Transverse colon (tissue), 4 donors: ENCODE measurements at regions not wholly inside any gene's neighbourhood (a gene's known extent, or its start where the extent isn't known, plus 50 kb on each side); places are given as distances from the start of the nearest gene placed in this dataset.

Source experiments
- CTCF ChIP-seq, 5 experiments: fragments of 200-600 bp in 3 of 5; fragments of 450-650 bp in 2 of 5; sonication (generic) in 3 of 5; IDR thresholded peaks; 1 replicate in 2 of 5; 2 replicates in 3 of 5; pipeline ENCODE4 v1.5.1; 2016 to 2017; ENCODE audit warnings: antibody characterized with exemption in 5 of 5, inconsistent platforms in 3 of 5, mild to moderate bottlenecking in 2 of 5, moderate library complexity in 1 of 5
- EP300 ChIP-seq: sonication (generic); formaldehyde crosslinking; IDR thresholded peaks from one replicate; pipeline ENCODE4 v1.6.1; 2017; ENCODE audit warnings: antibody characterized with exemption, low read depth
- POLR2A ChIP-seq: fragments of 450-650 bp; IDR thresholded peaks from one replicate; pipeline ENCODE4 v1.6.1; 2016; ENCODE audit warnings: antibody characterized with exemption, mild to moderate bottlenecking, moderate library complexity
- POLR2AphosphoS5 ChIP-seq, 3 donors: sonication (generic); formaldehyde crosslinking; IDR thresholded peaks; one replicate each; pipeline ENCODE4 v1.6.1; 2016; ENCODE audit warnings: antibody characterized with exemption in 3 of 3

GRCh38 chr14:66268802-66269334 is 217.3 kb upstream of the CCDC196 start:
- no peak for TF ChIP-seq CTCF (IDR thresholded peaks at IDR 0.05)
- no peak for TF ChIP-seq POLR2AphosphoS5 (IDR thresholded peaks at IDR 0.05)
- TF ChIP-seq EP300, result no peak
- TF ChIP-seq POLR2A, result no peak
